HG03196 (cell line): ENCODE measurements at regions not wholly inside any gene's neighbourhood (a gene's known extent, or its start where the extent isn't known, plus 50 kb on each side); places are given as distances from the start of the nearest gene placed in this dataset.

ENCODE experiments used
- ATAC-seq: cut with Tn5 transposase; IDR thresholded peaks from one replicate; pipeline ENCODE4 v1.9.1; 2021; ENCODE audit not compliant: unreplicated experiment

GRCh38 chr1:186620566-186621350, 59.5 kb downstream of the PTGS2 start:
- no peak for ATAC-seq

GRCh38 chr1:186618401-186619170, 61.6 kb downstream of the PTGS2 start:
- peak; percentile 100 for ATAC-seq

- ATAC-seq = peak; percentile 4
Measured at GRCh38 chr1:186617926-186618325, 62.3 kb downstream of the PTGS2 start.

GRCh38 chr1:186616511-186616910, 63.7 kb downstream of the PTGS2 start:
- no peak for ATAC-seq

GRCh38 chr1:186615332-186615731, 64.9 kb downstream of the PTGS2 start:
- no peak for ATAC-seq

- no peak for ATAC-seq
Measured at GRCh38 chr1:186611156-186611555, 69.1 kb downstream of the PTGS2 start.

- no peak for ATAC-seq
Measured at GRCh38 chr1:186609183-186609582, 71.0 kb downstream of the PTGS2 start.

- peak; percentile 61 for ATAC-seq
Measured at GRCh38 chr1:186605762-186606350, 74.4 kb downstream of the PTGS2 start.

- ATAC-seq = no peak
Measured at GRCh38 chr1:186595969-186596368, 84.3 kb downstream of the PTGS2 start.

- no peak for ATAC-seq
Measured at GRCh38 chr1:186578325-186579016, 101.8 kb downstream of the PTGS2 start.

GRCh38 chr1:186577633-186578032, 102.6 kb downstream of the PTGS2 start:
- no peak for ATAC-seq

- no peak for ATAC-seq
Measured at GRCh38 chr1:186577216-186577615, 103.0 kb downstream of the PTGS2 start.

- no peak for ATAC-seq
Measured at GRCh38 chr1:186575348-186575747, 104.9 kb downstream of the PTGS2 start.

GRCh38 chr1:186574926-186575325, 105.3 kb downstream of the PTGS2 start:
- no peak for ATAC-seq

GRCh38 chr1:186572509-186572908, 107.7 kb downstream of the PTGS2 start:
- ATAC-seq = no peak

GRCh38 chr1:186571771-186572170, 108.5 kb downstream of the PTGS2 start:
- ATAC-seq = no peak

- ATAC-seq = no peak
Measured at GRCh38 chr1:186569856-186570255, 108.9 kb upstream of the PDC start.

- no peak for ATAC-seq
Measured at GRCh38 chr1:186568221-186568620, 107.3 kb upstream of the PDC start.

GRCh38 chr1:186566140-186566855, 105.4 kb upstream of the PDC start:
- ATAC-seq = no peak

GRCh38 chr1:186564582-186564981, 103.7 kb upstream of the PDC start:
- ATAC-seq = no peak
